ENCODE measurements at regions not wholly inside any gene's neighbourhood (a gene's known extent, or its start where the extent isn't known, plus 50 kb on each side); places are given as distances from the start of the nearest gene placed in this dataset.

- TF ChIP-seq CTCF (IDR thresholded peaks at IDR 0.05) (no peak), POLR2A (IDR thresholded peaks at IDR 0.05) (no peak), EP300 (IDR thresholded peaks at IDR 0.05) (no peak), POLR2AphosphoS5 (IDR thresholded peaks at IDR 0.05) (no peak)
These were observed 55.2 kb upstream of the IRX5 start for GRCh38 chr16:54875443-54875842.

Data from suprapubic skin (tissue), 4 donors.